Raji (cell line): ENCODE measurements at regions not wholly inside any gene's neighbourhood (a gene's known extent, or its start where the extent isn't known, plus 50 kb on each side); places are given as distances from the start of the nearest gene placed in this dataset.

Source experiments
- POLR2A ChIP-seq: IDR thresholded peaks from 2 replicates; pipeline ENCODE4 v1.6.1; 2011; ENCODE audit warnings: low read depth, low read length, control low read depth; ENCODE audit not compliant: insufficient read depth

- TF ChIP-seq POLR2A = no peak
These were observed 73.4 kb upstream of the UBL3 start for GRCh38 chr13:29923554-29924481.

- TF ChIP-seq POLR2A = no peak
These were observed 72.5 kb upstream of the UBL3 start for GRCh38 chr13:29922896-29923295.

- TF ChIP-seq POLR2A = no peak
These were observed 71.9 kb upstream of the UBL3 start for GRCh38 chr13:29922281-29922821.

- no peak for TF ChIP-seq POLR2A
These were observed 71.1 kb upstream of the UBL3 start for GRCh38 chr13:29921542-29921941.

GRCh38 chr13:29920025-29920643 is 69.7 kb upstream of the UBL3 start:
- no peak for TF ChIP-seq POLR2A

GRCh38 chr13:29918845-29919244 is 68.4 kb upstream of the UBL3 start:
- no peak for TF ChIP-seq POLR2A

GRCh38 chr13:29917650-29918049 is 67.2 kb upstream of the UBL3 start:
- TF ChIP-seq POLR2A = no peak

GRCh38 chr13:29914581-29914980 is 64.2 kb upstream of the UBL3 start:
- no peak for TF ChIP-seq POLR2A

GRCh38 chr13:29911781-29912418 is 61.5 kb upstream of the UBL3 start:
- no peak for TF ChIP-seq POLR2A

- TF ChIP-seq POLR2A = no peak
These were observed 59.7 kb upstream of the UBL3 start for GRCh38 chr13:29909975-29910674.

GRCh38 chr13:29909081-29909730 is 58.8 kb upstream of the UBL3 start:
- no peak for TF ChIP-seq POLR2A

GRCh38 chr13:29908416-29909080 is 58.1 kb upstream of the UBL3 start:
- TF ChIP-seq POLR2A = no peak

GRCh38 chr13:29907670-29908069 is 57.3 kb upstream of the UBL3 start:
- TF ChIP-seq POLR2A = no peak

- no peak for TF ChIP-seq POLR2A
These were observed 56.1 kb upstream of the UBL3 start for GRCh38 chr13:29906432-29907011.
